HCT116 (cell line): ENCODE measurements at regions not wholly inside any gene's neighbourhood (a gene's known extent, or its start where the extent isn't known, plus 50 kb on each side); places are given as distances from the start of the nearest gene placed in this dataset.

ENCODE experiments used
- CTCF ChIP-seq, 3 experiments: fragments of 200-600 bp in 1 of 3; sonication (generic) in 1 of 3; IDR thresholded peaks in 2 of 3; conservative IDR thresholded peaks in 1 of 3; 2 replicates each; pipeline ENCODE4 v1.5.1; 2012 to 2017; ENCODE audit warnings: low read depth in 2 of 3, low read length in 2 of 3, antibody characterized with exemption in 1 of 3, borderline replicate concordance in 1 of 3, control low read depth in 1 of 3, mild to moderate bottlenecking in 1 of 3, mixed read lengths in 1 of 3, mixed run types in 1 of 3, moderate library complexity in 1 of 3; ENCODE audit not compliant: insufficient read depth in 1 of 3
- ELF1 ChIP-seq: IDR thresholded peaks from 2 replicates; pipeline ENCODE4 v1.6.1; 2012; ENCODE audit warnings: low read depth, borderline replicate concordance
- EZH2 ChIP-seq: fragments of 200-600 bp; sonication (generic); IDR thresholded peaks from 2 replicates; pipeline ENCODE4 v1.6.1; 2017; ENCODE audit warnings: antibody characterized with exemption, mixed run types
- EZH2phosphoT487 ChIP-seq: fragments of 200-600 bp; IDR thresholded peaks from 2 replicates; pipeline ENCODE4 v1.6.1; 2018; ENCODE audit warnings: antibody characterized with exemption, borderline replicate concordance
- FOSL1 ChIP-seq: IDR thresholded peaks from 2 replicates; pipeline ENCODE4 v1.6.1; 2012; ENCODE audit warnings: low read depth
- MAX ChIP-seq: IDR thresholded peaks from 2 replicates; pipeline ENCODE4 v1.6.1; 2012
- POLR2A ChIP-seq: IDR thresholded peaks from 2 replicates; pipeline ENCODE4 v1.7.0; 2011; ENCODE audit warnings: borderline replicate concordance; ENCODE audit not compliant: insufficient read depth, insufficient read length; ENCODE audit errors: extremely low read depth
- POLR2AphosphoS5 ChIP-seq: IDR thresholded peaks from 2 replicates; pipeline ENCODE4 v1.6.1; 2011; ENCODE audit warnings: mild to moderate bottlenecking, low read depth, low read length, moderate library complexity
- RAD21 ChIP-seq: IDR thresholded peaks from 2 replicates; pipeline ENCODE4 v1.6.1; 2012; ENCODE audit warnings: low read depth, mild to moderate bottlenecking
- REST ChIP-seq: IDR thresholded peaks from 2 replicates; pipeline ENCODE4 v1.6.1; 2012; ENCODE audit warnings: low read depth
- SP1 ChIP-seq: IDR thresholded peaks from 2 replicates; pipeline ENCODE4 v1.6.1; 2012; ENCODE audit warnings: low read depth
- TCF7L2 ChIP-seq: IDR thresholded peaks from 2 replicates; pipeline ENCODE4 v1.7.0; 2011; ENCODE audit warnings: borderline replicate concordance, inconsistent platforms; ENCODE audit not compliant: insufficient read depth, insufficient read length; ENCODE audit errors: extremely low read depth
- ZNF274 ChIP-seq: fragments of 200-500 bp; sonication (Bioruptor generic); IDR thresholded peaks from 2 replicates; pipeline ENCODE4 v1.6.1; 2014; ENCODE audit warnings: mild to moderate bottlenecking, low read depth, low read length, inconsistent platforms

GRCh38 chr7:41459623-41460261 lies 243.1 kb downstream of the INHBA start:
- TF ChIP-seq POLR2A: no peak
- TF ChIP-seq RAD21: no peak
- TF ChIP-seq SP1: no peak
- TF ChIP-seq CTCF (IDR thresholded peaks at IDR 0.05 in 2 of 3, conservative IDR thresholded peaks at IDR 0.05 in 1 of 3; ENCODE audit: borderline replicate concordance in 1 of 3, insufficient read depth in 1 of 3, low read depth in 2 of 3, low read length in 2 of 3): no peak
- TF ChIP-seq EZH2phosphoT487: no peak
- TF ChIP-seq TCF7L2: no peak
- no peak for TF ChIP-seq EZH2
- TF ChIP-seq ZNF274: no peak
- no peak for TF ChIP-seq MAX
- no peak for TF ChIP-seq REST
- no peak for TF ChIP-seq FOSL1
- no peak for TF ChIP-seq POLR2AphosphoS5
- TF ChIP-seq ELF1: no peak
